ENCODE measurements at regions not wholly inside any gene's neighbourhood (a gene's known extent, or its start where the extent isn't known, plus 50 kb on each side); places are given as distances from the start of the nearest gene placed in this dataset.

DNA sequence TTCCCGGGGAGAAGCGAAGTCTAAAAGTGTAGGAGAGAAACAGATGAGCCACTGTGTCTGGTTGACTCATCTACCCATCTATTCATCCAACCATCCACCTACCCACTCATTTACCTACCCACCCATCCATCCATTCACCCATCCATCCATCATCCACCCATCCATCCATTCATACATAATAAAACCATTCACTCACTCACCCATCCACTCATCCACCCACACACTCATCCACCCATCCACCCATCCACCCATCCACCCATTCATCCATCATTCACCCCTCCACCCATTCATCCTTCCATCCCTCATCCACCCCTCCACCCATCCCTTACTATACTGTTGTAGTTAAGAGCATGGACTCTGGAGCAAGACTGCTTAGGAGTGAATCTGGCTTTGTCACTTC, 136.4 kb upstream of the ATP2B2 start:
- H3K27ac ChIP-seq (ENCODE audit: low read length) = no peak overlapping the region
- H3K27me3 ChIP-seq (ENCODE audit: insufficient read depth, low read length, poor library complexity) = peaks cover 3% of the 10 kb centered on the region
- H3K9ac ChIP-seq (ENCODE audit: low read depth, low read length) = no peak overlapping the region
- H3K4me2 ChIP-seq (ENCODE audit: insufficient read depth, low read length) = no peak overlapping the region
- H3K36me3 ChIP-seq (ENCODE audit: insufficient read depth, low read length) = no peaks in the 10 kb centered on the region
- no peak overlapping the region for H2AFZ ChIP-seq (ENCODE audit: low read depth, low read length)
- H4K20me1 ChIP-seq (ENCODE audit: insufficient read depth, low read length) = no peaks in the 10 kb centered on the region
- no peaks in the 10 kb centered on the region for H3K4me1 ChIP-seq (ENCODE audit: insufficient read depth, low read length)
- ATAC-seq (ENCODE audit: insufficient read depth, low read depth) (no peak), DNase-seq (no peak)
- TF ChIP-seq, protein P1, sequence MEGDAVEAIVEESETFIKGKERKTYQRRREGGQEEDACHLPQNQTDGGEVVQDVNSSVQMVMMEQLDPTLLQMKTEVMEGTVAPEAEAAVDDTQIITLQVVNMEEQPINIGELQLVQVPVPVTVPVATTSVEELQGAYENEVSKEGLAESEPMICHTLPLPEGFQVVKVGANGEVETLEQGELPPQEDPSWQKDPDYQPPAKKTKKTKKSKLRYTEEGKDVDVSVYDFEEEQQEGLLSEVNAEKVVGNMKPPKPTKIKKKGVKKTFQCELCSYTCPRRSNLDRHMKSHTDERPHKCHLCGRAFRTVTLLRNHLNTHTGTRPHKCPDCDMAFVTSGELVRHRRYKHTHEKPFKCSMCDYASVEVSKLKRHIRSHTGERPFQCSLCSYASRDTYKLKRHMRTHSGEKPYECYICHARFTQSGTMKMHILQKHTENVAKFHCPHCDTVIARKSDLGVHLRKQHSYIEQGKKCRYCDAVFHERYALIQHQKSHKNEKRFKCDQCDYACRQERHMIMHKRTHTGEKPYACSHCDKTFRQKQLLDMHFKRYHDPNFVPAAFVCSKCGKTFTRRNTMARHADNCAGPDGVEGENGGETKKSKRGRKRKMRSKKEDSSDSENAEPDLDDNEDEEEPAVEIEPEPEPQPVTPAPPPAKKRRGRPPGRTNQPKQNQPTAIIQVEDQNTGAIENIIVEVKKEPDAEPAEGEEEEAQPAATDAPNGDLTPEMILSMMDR (IDR thresholded peaks at IDR 0.05; ENCODE audit: borderline replicate concordance, extremely low read depth, low read length, poor library complexity, severe bottlenecking) = no peak
- TF ChIP-seq EZH2 (IDR thresholded peaks at IDR 0.05; ENCODE audit: borderline replicate concordance, low read depth, low read length, severe bottlenecking) = no peak
- H3K4me3 ChIP-seq (ENCODE audit: low read depth in 1 of 2, low read length in 2 of 2) = no peak overlapping the region
- H3K9me3 ChIP-seq (ENCODE audit: insufficient read depth, low read length, severe bottlenecking) = peaks cover 9% of the 10 kb centered on the region
- no peaks in the 10 kb centered on the region for H3K79me2 ChIP-seq (ENCODE audit: insufficient read depth, low read length)

DNA sequence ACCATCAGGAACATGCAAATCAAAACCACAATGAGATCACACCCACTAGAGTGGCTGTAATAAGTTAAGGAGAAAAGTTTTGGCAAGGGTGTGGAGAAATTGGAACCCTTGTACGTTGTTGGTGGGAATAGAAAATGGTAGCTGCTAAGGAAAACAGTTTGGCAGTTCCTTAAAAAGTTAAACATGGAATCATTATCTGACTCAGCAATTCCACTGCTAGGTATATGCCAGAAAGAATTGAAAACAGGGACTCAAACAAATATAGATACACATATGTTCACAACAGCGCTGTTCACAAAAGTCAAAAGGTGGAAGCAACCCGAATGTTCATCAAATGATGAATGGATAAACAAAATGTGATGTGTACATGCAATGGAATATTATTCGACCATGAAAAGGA, 138.8 kb upstream of the ATP2B2 start:
- no peak overlapping the region for H3K9ac ChIP-seq (ENCODE audit: low read depth, low read length)
- no peaks in the 10 kb centered on the region for H3K4me1 ChIP-seq (ENCODE audit: insufficient read depth, low read length)
- ATAC-seq (ENCODE audit: insufficient read depth, low read depth) (no peak), DNase-seq (no peak)
- H3K4me2 ChIP-seq (ENCODE audit: insufficient read depth, low read length) = no peak overlapping the region
- H4K20me1 ChIP-seq (ENCODE audit: insufficient read depth, low read length) = no peaks in the 10 kb centered on the region
- TF ChIP-seq, protein P1 (IDR thresholded peaks at IDR 0.05; ENCODE audit: borderline replicate concordance, extremely low read depth, low read length, poor library complexity, severe bottlenecking) = no peak
- TF ChIP-seq EZH2 (IDR thresholded peaks at IDR 0.05; ENCODE audit: borderline replicate concordance, low read depth, low read length, severe bottlenecking) = no peak
- no peak overlapping the region for H2AFZ ChIP-seq (ENCODE audit: low read depth, low read length)
- H3K27me3 ChIP-seq (ENCODE audit: insufficient read depth, low read length, poor library complexity) = peaks cover 3% of the 10 kb centered on the region
- H3K36me3 ChIP-seq (ENCODE audit: insufficient read depth, low read length) = no peaks in the 10 kb centered on the region
- no peak overlapping the region for H3K4me3 ChIP-seq (ENCODE audit: low read depth in 1 of 2, low read length in 2 of 2)
- no peaks in the 10 kb centered on the region for H3K79me2 ChIP-seq (ENCODE audit: insufficient read depth, low read length)
- no peak overlapping the region for H3K27ac ChIP-seq (ENCODE audit: low read length)
- H3K9me3 ChIP-seq (ENCODE audit: insufficient read depth, low read length, severe bottlenecking) = no peaks in the 10 kb centered on the region

DNA sequence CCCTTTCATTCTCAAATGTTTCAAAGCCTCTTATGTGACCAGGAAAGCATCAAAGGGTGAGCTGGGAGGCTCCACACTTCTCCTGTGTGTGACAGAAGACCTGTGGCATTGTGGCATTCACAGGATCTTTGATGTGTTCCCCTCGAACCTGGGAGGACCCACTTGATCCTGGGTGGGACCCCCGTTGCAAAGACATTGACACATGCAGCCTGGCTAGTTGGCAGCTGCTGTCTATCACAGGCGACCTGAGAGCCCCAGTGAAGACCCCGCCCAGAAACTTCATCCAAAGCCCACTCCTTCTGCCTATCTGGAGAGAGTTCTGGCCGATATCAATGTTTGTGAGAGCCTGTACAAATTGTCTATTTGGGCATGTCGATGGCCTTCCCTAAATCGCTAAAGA, 140.4 kb upstream of the ATP2B2 start:
- no peaks in the 10 kb centered on the region for H4K20me1 ChIP-seq (ENCODE audit: insufficient read depth, low read length)
- H3K4me3 ChIP-seq (ENCODE audit: low read depth in 1 of 2, low read length in 2 of 2) = no peak overlapping the region
- H3K9ac ChIP-seq (ENCODE audit: low read depth, low read length) = no peak overlapping the region
- TF ChIP-seq, protein P1 (IDR thresholded peaks at IDR 0.05; ENCODE audit: borderline replicate concordance, extremely low read depth, low read length, poor library complexity, severe bottlenecking) = no peak
- no peak for TF ChIP-seq EZH2 (IDR thresholded peaks at IDR 0.05; ENCODE audit: borderline replicate concordance, low read depth, low read length, severe bottlenecking)
- no peak for DNase-seq
- no peaks in the 10 kb centered on the region for H3K36me3 ChIP-seq (ENCODE audit: insufficient read depth, low read length)
- H3K4me1 ChIP-seq (ENCODE audit: insufficient read depth, low read length) = no peaks in the 10 kb centered on the region
- H3K4me2 ChIP-seq (ENCODE audit: insufficient read depth, low read length) = no peak overlapping the region
- H3K9me3 ChIP-seq (ENCODE audit: insufficient read depth, low read length, severe bottlenecking) = no peaks in the 10 kb centered on the region
- no peak overlapping the region for H2AFZ ChIP-seq (ENCODE audit: low read depth, low read length)
- no peaks in the 10 kb centered on the region for H3K79me2 ChIP-seq (ENCODE audit: insufficient read depth, low read length)
- H3K27ac ChIP-seq (ENCODE audit: low read length) = no peak overlapping the region
- ATAC-seq (ENCODE audit: insufficient read depth, low read depth) = no peak
- peaks cover 3% of the 10 kb centered on the region for H3K27me3 ChIP-seq (ENCODE audit: insufficient read depth, low read length, poor library complexity)
